GM21737 (cell line): ENCODE measurements at regions not wholly inside any gene's neighbourhood (a gene's known extent, or its start where the extent isn't known, plus 50 kb on each side); places are given as distances from the start of the nearest gene placed in this dataset.

Experiments used
- ATAC-seq: cut with Tn5 transposase; IDR thresholded peaks from one replicate; pipeline ENCODE4 v1.9.1; 2021; ENCODE audit warnings: mild to moderate bottlenecking, moderate library complexity; ENCODE audit not compliant: unreplicated experiment

GRCh38 chr5:74429495-74429894, 211.0 kb downstream of the ENC1 start:
- ATAC-seq = no peak

- ATAC-seq = no peak
Measured at GRCh38 chr5:74428876-74429275, 211.7 kb downstream of the ENC1 start.

- ATAC-seq = no peak
Measured at GRCh38 chr5:74428275-74428674, 212.3 kb downstream of the ENC1 start.

- ATAC-seq = no peak
Measured at GRCh38 chr5:74426506-74426905, 214.0 kb downstream of the ENC1 start.

GRCh38 chr5:74424162-74424868, 216.2 kb downstream of the ENC1 start:
- ATAC-seq = no peak

- ATAC-seq = no peak
Measured at GRCh38 chr5:74423383-74423782, 217.1 kb downstream of the ENC1 start.

- no peak for ATAC-seq
Measured at GRCh38 chr5:74422671-74423070, 217.9 kb downstream of the ENC1 start.

- no peak for ATAC-seq
Measured at GRCh38 chr5:74422030-74422429, 218.5 kb downstream of the ENC1 start.

- ATAC-seq = no peak
Measured at GRCh38 chr5:74421377-74421776, 219.2 kb downstream of the ENC1 start.

GRCh38 chr5:74420947-74421346, 219.6 kb downstream of the ENC1 start:
- no peak for ATAC-seq

- ATAC-seq = no peak
Measured at GRCh38 chr5:74420220-74420619, 220.3 kb downstream of the ENC1 start.

- no peak for ATAC-seq
Measured at GRCh38 chr5:74419468-74419867, 221.1 kb downstream of the ENC1 start.

- no peak for ATAC-seq
Measured at GRCh38 chr5:74418709-74419108, 221.8 kb downstream of the ENC1 start.

GRCh38 chr5:74418261-74418660, 222.3 kb downstream of the ENC1 start:
- no peak for ATAC-seq

GRCh38 chr5:74415695-74416102, 224.8 kb downstream of the ENC1 start:
- ATAC-seq = no peak

- ATAC-seq = no peak
Measured at GRCh38 chr5:74414228-74414627, 226.3 kb downstream of the ENC1 start.

GRCh38 chr5:74413403-74414048, 227.0 kb downstream of the ENC1 start:
- no peak for ATAC-seq

- no peak for ATAC-seq
Measured at GRCh38 chr5:74412066-74412465, 228.5 kb downstream of the ENC1 start.

- ATAC-seq = no peak
Measured at GRCh38 chr5:74409712-74410111, 230.8 kb downstream of the ENC1 start.

GRCh38 chr5:74409166-74409706, 231.3 kb downstream of the ENC1 start:
- no peak for ATAC-seq

GRCh38 chr5:74408150-74409043, 232.1 kb downstream of the ENC1 start:
- no peak for ATAC-seq
